GM12878 (cell line): ENCODE measurements at regions not wholly inside any gene's neighbourhood (a gene's known extent, or its start where the extent isn't known, plus 50 kb on each side); places are given as distances from the start of the nearest gene placed in this dataset.

Source experiments
- ATF7 ChIP-seq: fragments of 450-650 bp; IDR thresholded peaks from 2 replicates; pipeline ENCODE4 v1.6.1; 2016; ENCODE audit warnings: low read depth, mild to moderate bottlenecking
- DPF2 ChIP-seq: fragments of 450-650 bp; IDR thresholded peaks from 2 replicates; pipeline ENCODE4 v1.6.1; 2017; ENCODE audit warnings: mild to moderate bottlenecking
- EZH2 ChIP-seq: IDR thresholded peaks from 2 replicates; pipeline ENCODE4 v1.6.1; 2012; ENCODE audit warnings: low read depth, mild to moderate bottlenecking, control low read depth, inconsistent platforms, low read length, borderline replicate concordance; ENCODE audit not compliant: control insufficient read depth
- FOXK2 ChIP-seq: fragments of 450-650 bp; IDR thresholded peaks from 2 replicates; pipeline ENCODE4 v1.6.1; 2017; ENCODE audit warnings: mild to moderate bottlenecking, moderate library complexity
- IKZF1 ChIP-seq: fragments of 450-650 bp; conservative IDR thresholded peaks from 2 replicates; pipeline ENCODE4 v1.6.1; 2017; ENCODE audit warnings: antibody characterized with exemption, mild to moderate bottlenecking
- MXI1 ChIP-seq: fragments of 150-350 bp; IDR thresholded peaks from 2 replicates; pipeline ENCODE4 v1.6.1; 2011; ENCODE audit warnings: low read depth, mild to moderate bottlenecking, inconsistent platforms, low read length, improper control_type of control experiment
- SMAD1 ChIP-seq: fragments of 450-650 bp; IDR thresholded peaks from 2 replicates; pipeline ENCODE4 v1.6.1; 2018; ENCODE audit warnings: mild to moderate bottlenecking, low read depth; ENCODE audit not compliant: partially characterized antibody
- SREBF1 ChIP-seq: IDR thresholded peaks from 2 replicates; pipeline ENCODE4 v1.6.1; 2012; ENCODE audit warnings: mild to moderate bottlenecking, low read length
- SUZ12 ChIP-seq: fragments of 200-600 bp; sonication (generic); IDR thresholded peaks from one replicate; pipeline ENCODE4 v1.6.1; 2018; ENCODE audit warnings: antibody characterized with exemption, mild to moderate bottlenecking; ENCODE audit not compliant: unreplicated experiment
- ZNF24 ChIP-seq: fragments of 450-650 bp; IDR thresholded peaks from 2 replicates; pipeline ENCODE4 v1.6.1; 2017; ENCODE audit warnings: antibody characterized with exemption, mild to moderate bottlenecking
- ZNF384 ChIP-seq: IDR thresholded peaks from 2 replicates; pipeline ENCODE4 v1.6.1; 2012; ENCODE audit warnings: low read depth, mild to moderate bottlenecking, low read length, improper control_type of control experiment, borderline replicate concordance
- TF ChIP-seq, protein P1 (sequence below): fragments of 450-650 bp; IDR thresholded peaks from 2 replicates; pipeline ENCODE4 v1.6.1; 2018; ENCODE audit warnings: mild to moderate bottlenecking, low read depth, moderate library complexity; ENCODE audit not compliant: partially characterized antibody
- TF ChIP-seq, protein P2 (sequence below): fragments of 450-650 bp; formaldehyde crosslinking; IDR thresholded peaks from 2 replicates; pipeline ENCODE4 v1.4.0; 2020; ENCODE audit warnings: mild to moderate bottlenecking, moderate library complexity
- TF ChIP-seq, protein P3 (sequence below): fragments of 450-650 bp; IDR thresholded peaks from 2 replicates; pipeline ENCODE4 v1.6.1; 2016; ENCODE audit warnings: mild to moderate bottlenecking
- TF ChIP-seq, protein P4 (sequence below): fragments of 450-650 bp; IDR thresholded peaks from 2 replicates; pipeline ENCODE4 v1.6.1; 2017; ENCODE audit warnings: mild to moderate bottlenecking, low read depth, inconsistent platforms; ENCODE audit not compliant: poor library complexity, severe bottlenecking
- TF ChIP-seq, protein P5 (sequence below): fragments of 450-650 bp; formaldehyde crosslinking; IDR thresholded peaks from 2 replicates; pipeline ENCODE4 v1.5.0; 2022; ENCODE audit warnings: mild to moderate bottlenecking, missing genetic modification characterization

DNA sequence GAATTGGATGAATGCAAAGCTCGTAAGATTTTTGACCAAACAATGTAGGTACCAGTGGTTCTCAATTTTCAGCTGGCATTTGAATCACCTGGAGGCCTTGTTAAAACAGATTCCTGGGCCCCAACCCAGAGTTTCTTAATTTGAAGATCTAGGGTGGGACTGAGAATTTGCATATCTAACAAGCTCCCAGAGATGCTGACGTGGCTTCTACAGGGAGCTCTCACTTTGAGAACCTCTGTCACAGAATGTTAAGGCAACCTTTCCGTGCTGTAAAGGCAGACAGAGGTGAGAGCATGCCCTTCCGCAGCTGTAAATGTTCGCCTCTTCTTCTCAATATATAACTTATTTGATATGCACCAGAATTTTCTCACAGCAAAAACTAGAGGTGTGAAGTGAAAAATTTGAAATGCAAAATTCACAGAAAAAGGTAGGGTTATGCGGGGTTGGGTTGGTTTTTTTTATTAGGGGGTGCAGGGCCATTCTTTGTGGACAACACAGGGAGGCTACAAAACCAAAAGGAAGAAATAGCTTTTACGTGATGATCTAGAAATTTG lies 69.4 kb downstream of the BMP2 start (continued):
- TF ChIP-seq, protein P1, sequence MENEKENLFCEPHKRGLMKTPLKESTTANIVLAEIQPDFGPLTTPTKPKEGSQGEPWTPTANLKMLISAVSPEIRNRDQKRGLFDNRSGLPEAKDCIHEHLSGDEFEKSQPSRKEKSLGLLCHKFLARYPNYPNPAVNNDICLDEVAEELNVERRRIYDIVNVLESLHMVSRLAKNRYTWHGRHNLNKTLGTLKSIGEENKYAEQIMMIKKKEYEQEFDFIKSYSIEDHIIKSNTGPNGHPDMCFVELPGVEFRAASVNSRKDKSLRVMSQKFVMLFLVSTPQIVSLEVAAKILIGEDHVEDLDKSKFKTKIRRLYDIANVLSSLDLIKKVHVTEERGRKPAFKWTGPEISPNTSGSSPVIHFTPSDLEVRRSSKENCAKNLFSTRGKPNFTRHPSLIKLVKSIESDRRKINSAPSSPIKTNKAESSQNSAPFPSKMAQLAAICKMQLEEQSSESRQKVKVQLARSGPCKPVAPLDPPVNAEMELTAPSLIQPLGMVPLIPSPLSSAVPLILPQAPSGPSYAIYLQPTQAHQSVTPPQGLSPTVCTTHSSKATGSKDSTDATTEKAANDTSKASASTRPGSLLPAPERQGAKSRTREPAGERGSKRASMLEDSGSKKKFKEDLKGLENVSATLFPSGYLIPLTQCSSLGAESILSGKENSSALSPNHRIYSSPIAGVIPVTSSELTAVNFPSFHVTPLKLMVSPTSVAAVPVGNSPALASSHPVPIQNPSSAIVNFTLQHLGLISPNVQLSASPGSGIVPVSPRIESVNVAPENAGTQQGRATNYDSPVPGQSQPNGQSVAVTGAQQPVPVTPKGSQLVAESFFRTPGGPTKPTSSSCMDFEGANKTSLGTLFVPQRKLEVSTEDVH: peak; percentile 7
- TF ChIP-seq, protein P2, sequence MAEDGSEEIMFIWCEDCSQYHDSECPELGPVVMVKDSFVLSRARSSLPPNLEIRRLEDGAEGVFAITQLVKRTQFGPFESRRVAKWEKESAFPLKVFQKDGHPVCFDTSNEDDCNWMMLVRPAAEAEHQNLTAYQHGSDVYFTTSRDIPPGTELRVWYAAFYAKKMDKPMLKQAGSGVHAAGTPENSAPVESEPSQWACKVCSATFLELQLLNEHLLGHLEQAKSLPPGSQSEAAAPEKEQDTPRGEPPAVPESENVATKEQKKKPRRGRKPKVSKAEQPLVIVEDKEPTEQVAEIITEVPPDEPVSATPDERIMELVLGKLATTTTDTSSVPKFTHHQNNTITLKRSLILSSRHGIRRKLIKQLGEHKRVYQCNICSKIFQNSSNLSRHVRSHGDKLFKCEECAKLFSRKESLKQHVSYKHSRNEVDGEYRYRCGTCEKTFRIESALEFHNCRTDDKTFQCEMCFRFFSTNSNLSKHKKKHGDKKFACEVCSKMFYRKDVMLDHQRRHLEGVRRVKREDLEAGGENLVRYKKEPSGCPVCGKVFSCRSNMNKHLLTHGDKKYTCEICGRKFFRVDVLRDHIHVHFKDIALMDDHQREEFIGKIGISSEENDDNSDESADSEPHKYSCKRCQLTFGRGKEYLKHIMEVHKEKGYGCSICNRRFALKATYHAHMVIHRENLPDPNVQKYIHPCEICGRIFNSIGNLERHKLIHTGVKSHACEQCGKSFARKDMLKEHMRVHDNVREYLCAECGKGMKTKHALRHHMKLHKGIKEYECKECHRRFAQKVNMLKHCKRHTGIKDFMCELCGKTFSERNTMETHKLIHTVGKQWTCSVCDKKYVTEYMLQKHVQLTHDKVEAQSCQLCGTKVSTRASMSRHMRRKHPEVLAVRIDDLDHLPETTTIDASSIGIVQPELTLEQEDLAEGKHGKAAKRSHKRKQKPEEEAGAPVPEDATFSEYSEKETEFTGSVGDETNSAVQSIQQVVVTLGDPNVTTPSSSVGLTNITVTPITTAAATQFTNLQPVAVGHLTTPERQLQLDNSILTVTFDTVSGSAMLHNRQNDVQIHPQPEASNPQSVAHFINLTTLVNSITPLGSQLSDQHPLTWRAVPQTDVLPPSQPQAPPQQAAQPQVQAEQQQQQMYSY (CRISPR knock-in tag): no peak
- TF ChIP-seq ATF7 (peak; percentile 66), FOXK2 (no peak), ZNF24 (0 out of 2 replicates have a peak, but pooled peaks have one; percentile 37), SUZ12 (no peak), EZH2 (no peak), SMAD1 (peak; percentile 85), ZNF384 (peak; percentile 71), MXI1 (no peak), IKZF1 (peak; percentile 59; the same call in 1 of the 2 replicates), DPF2 (0 out of 2 replicates have a peak, but pooled peaks have one; percentile 32), SREBF1 (no peak)
- TF ChIP-seq, protein P3, sequence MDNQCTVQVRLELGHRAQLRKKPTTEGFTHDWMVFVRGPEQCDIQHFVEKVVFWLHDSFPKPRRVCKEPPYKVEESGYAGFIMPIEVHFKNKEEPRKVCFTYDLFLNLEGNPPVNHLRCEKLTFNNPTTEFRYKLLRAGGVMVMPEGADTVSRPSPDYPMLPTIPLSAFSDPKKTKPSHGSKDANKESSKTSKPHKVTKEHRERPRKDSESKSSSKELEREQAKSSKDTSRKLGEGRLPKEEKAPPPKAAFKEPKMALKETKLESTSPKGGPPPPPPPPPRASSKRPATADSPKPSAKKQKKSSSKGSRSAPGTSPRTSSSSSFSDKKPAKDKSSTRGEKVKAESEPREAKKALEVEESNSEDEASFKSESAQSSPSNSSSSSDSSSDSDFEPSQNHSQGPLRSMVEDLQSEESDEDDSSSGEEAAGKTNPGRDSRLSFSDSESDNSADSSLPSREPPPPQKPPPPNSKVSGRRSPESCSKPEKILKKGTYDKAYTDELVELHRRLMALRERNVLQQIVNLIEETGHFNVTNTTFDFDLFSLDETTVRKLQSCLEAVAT: 0 out of 2 replicates have a peak, but pooled peaks have one; percentile 64
- TF ChIP-seq, protein P4, sequence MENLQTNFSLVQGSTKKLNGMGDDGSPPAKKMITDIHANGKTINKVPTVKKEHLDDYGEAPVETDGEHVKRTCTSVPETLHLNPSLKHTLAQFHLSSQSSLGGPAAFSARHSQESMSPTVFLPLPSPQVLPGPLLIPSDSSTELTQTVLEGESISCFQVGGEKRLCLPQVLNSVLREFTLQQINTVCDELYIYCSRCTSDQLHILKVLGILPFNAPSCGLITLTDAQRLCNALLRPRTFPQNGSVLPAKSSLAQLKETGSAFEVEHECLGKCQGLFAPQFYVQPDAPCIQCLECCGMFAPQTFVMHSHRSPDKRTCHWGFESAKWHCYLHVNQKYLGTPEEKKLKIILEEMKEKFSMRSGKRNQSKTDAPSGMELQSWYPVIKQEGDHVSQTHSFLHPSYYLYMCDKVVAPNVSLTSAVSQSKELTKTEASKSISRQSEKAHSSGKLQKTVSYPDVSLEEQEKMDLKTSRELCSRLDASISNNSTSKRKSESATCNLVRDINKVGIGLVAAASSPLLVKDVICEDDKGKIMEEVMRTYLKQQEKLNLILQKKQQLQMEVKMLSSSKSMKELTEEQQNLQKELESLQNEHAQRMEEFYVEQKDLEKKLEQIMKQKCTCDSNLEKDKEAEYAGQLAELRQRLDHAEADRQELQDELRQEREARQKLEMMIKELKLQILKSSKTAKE: peak; percentile 37
- TF ChIP-seq, protein P5, sequence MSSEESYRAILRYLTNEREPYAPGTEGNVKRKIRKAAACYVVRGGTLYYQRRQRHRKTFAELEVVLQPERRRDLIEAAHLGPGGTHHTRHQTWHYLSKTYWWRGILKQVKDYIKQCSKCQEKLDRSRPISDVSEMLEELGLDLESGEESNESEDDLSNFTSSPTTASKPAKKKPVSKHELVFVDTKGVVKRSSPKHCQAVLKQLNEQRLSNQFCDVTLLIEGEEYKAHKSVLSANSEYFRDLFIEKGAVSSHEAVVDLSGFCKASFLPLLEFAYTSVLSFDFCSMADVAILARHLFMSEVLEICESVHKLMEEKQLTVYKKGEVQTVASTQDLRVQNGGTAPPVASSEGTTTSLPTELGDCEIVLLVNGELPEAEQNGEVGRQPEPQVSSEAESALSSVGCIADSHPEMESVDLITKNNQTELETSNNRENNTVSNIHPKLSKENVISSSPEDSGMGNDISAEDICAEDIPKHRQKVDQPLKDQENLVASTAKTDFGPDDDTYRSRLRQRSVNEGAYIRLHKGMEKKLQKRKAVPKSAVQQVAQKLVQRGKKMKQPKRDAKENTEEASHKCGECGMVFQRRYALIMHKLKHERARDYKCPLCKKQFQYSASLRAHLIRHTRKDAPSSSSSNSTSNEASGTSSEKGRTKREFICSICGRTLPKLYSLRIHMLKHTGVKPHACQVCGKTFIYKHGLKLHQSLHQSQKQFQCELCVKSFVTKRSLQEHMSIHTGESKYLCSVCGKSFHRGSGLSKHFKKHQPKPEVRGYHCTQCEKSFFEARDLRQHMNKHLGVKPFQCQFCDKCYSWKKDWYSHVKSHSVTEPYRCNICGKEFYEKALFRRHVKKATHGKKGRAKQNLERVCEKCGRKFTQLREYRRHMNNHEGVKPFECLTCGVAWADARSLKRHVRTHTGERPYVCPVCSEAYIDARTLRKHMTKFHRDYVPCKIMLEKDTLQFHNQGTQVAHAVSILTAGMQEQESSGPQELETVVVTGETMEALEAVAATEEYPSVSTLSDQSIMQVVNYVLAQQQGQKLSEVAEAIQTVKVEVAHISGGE (CRISPR knock-in tag): no peak
